ENCODE measurements at regions not wholly inside any gene's neighbourhood (a gene's known extent, or its start where the extent isn't known, plus 50 kb on each side); places are given as distances from the start of the nearest gene placed in this dataset.
"Not testable (repeated sequence)": the region's sequence is repeated elsewhere in the genome, so short reads cannot be mapped to it uniquely, and the experiment has no call there.

- TF ChIP-seq TAF1, POLR2A (IDR thresholded peaks at IDR 0.05; ENCODE audit: low read depth, low read length): not testable (repeated sequence)
Observed at GRCh38 chr7:3119352-3119927, 75.8 kb upstream of the CARD11 start.
